ENCODE measurements at regions not wholly inside any gene's neighbourhood (a gene's known extent, or its start where the extent isn't known, plus 50 kb on each side); places are given as distances from the start of the nearest gene placed in this dataset.

- TF ChIP-seq E2F4 (CRISPR knock-in tag; IDR thresholded peaks at IDR 0.05; ENCODE audit: borderline replicate concordance, low read depth) (no peak), STAT6 (CRISPR knock-in tag; conservative IDR thresholded peaks at IDR 0.05; ENCODE audit: low read depth) (no peak), CDX4 (CRISPR knock-in tag; IDR thresholded peaks at IDR 0.05; ENCODE audit: borderline replicate concordance) (no peak), NR1H2 (CRISPR knock-in tag; IDR thresholded peaks at IDR 0.05) (no peak)
Measured at GRCh38 chr11:112790286-112790685, 170.9 kb upstream of the NCAM1 start (continued).

- CTCF ChIA-PET: no interaction called here
- TF ChIP-seq ZNF317 (CRISPR knock-in tag; IDR thresholded peaks at IDR 0.05; ENCODE audit: borderline replicate concordance, low read depth): no peak
- no peak for TF ChIP-seq GRHL2 (CRISPR knock-in tag; IDR thresholded peaks at IDR 0.05; ENCODE audit: insufficient replicate concordance, severe bottlenecking)
- 0 out of 2 replicates have a peak, but pooled peaks cover 7% of the 10 kb centered on the region for H3K9me3 Mint-ChIP-seq
- no peaks in the 10 kb centered on the region for H3K36me3 Mint-ChIP-seq
- H3K4me1 Mint-ChIP-seq: peaks cover 24% of the 10 kb centered on the region
- H3K4me3 Mint-ChIP-seq: no peak overlapping the region
- POLR2A ChIA-PET: no interaction called here
- DNase-seq (ENCODE audit: low spot score) (no peak), ATAC-seq (no peak)
- no peaks in the 10 kb centered on the region for H3K27me3 Mint-ChIP-seq (ENCODE audit: low read depth)
- no peak overlapping the region for H3K27ac Mint-ChIP-seq
Measured at GRCh38 chr11:112792070-112792469, 169.2 kb upstream of the NCAM1 start.

- no peak overlapping the region for H3K4me3 Mint-ChIP-seq
- peaks cover 38% of the 10 kb centered on the region for H3K4me1 Mint-ChIP-seq
- H3K9me3 Mint-ChIP-seq: no peaks in the 10 kb centered on the region
- TF ChIP-seq ZNF396 (CRISPR knock-in tag; IDR thresholded peaks at IDR 0.05; ENCODE audit: borderline replicate concordance) (no peak), TP53 (CRISPR knock-in tag; IDR thresholded peaks at IDR 0.05) (no peak), ZNF425 (CRISPR knock-in tag; conservative IDR thresholded peaks at IDR 0.05) (no peak), CREB1 (CRISPR knock-in tag; IDR thresholded peaks at IDR 0.05) (no peak), GABPB1 (CRISPR knock-in tag; IDR thresholded peaks at IDR 0.05) (no peak), PRDM15 (CRISPR knock-in tag; IDR thresholded peaks at IDR 0.05) (no peak)
- POLR2A ChIA-PET: no interaction called here
- no peak for ATAC-seq
- CTCF ChIA-PET: no interaction called here
- no peaks in the 10 kb centered on the region for H3K36me3 Mint-ChIP-seq
- H3K27me3 Mint-ChIP-seq (ENCODE audit: low read depth): no peaks in the 10 kb centered on the region
- DNase-seq (ENCODE audit: low spot score): no peak
- H3K27ac Mint-ChIP-seq: no peak overlapping the region
Measured at GRCh38 chr11:112793416-112793815, 167.8 kb upstream of the NCAM1 start.

All from WTC11 (cell line).